PFSK-1 (cell line): ENCODE measurements at regions not wholly inside any gene's neighbourhood (a gene's known extent, or its start where the extent isn't known, plus 50 kb on each side); places are given as distances from the start of the nearest gene placed in this dataset.

Experiments used
- REST ChIP-seq, 2 experiments: IDR thresholded peaks; 2 replicates each; pipeline versions ENCODE4 v1.6.1 to v1.8.0; 2011 to 2012; ENCODE audit warnings: low read depth in 2 of 2, low read length in 2 of 2, control low read depth in 1 of 2, inconsistent platforms in 1 of 2, mild to moderate bottlenecking in 1 of 2, moderate library complexity in 1 of 2; ENCODE audit not compliant: insufficient read depth in 1 of 2
- TAF1 ChIP-seq: IDR thresholded peaks from 2 replicates; pipeline ENCODE4 v1.6.1; 2012; ENCODE audit warnings: low read length, control low read depth, borderline replicate concordance; ENCODE audit not compliant: insufficient read depth

GRCh38 chr7:156121434-156121833 lies 309.2 kb upstream of the SHH start:
- TF ChIP-seq REST (IDR thresholded peaks at IDR 0.05; ENCODE audit: insufficient read depth in 1 of 2, low read depth in 2 of 2, low read length in 2 of 2), result no peak
- no peak for TF ChIP-seq TAF1
